ENCODE measurements at regions not wholly inside any gene's neighbourhood (a gene's known extent, or its start where the extent isn't known, plus 50 kb on each side); places are given as distances from the start of the nearest gene placed in this dataset.

- intact Hi-C loops (cut with DNase I): no loop called here
- H3K27me3 ChIP-seq (ENCODE audit: low read depth): no peaks in the 10 kb centered on the region
- no peaks in the 10 kb centered on the region for H3K36me3 ChIP-seq
- H3K4me1 ChIP-seq: no peaks in the 10 kb centered on the region
- H3K27ac ChIP-seq: no peak overlapping the region
- no peak overlapping the region for H3K4me3 ChIP-seq
- ATAC-seq (no peak), DNase-seq (no peak)
- TF ChIP-seq CTCF (IDR thresholded peaks at IDR 0.05): no peak
- no peaks in the 10 kb centered on the region for H3K9me3 ChIP-seq
Measured at GRCh38 chr18:78032574-78032973, 782.9 kb downstream of the GALR1 start.

- intact Hi-C loops (cut with DNase I): no loop called here
- no peak for TF ChIP-seq CTCF (IDR thresholded peaks at IDR 0.05)
- H3K27me3 ChIP-seq (ENCODE audit: low read depth): no peaks in the 10 kb centered on the region
- DNase-seq (no peak), ATAC-seq (no peak)
- H3K9me3 ChIP-seq: no peaks in the 10 kb centered on the region
- H3K27ac ChIP-seq: no peak overlapping the region
- no peak overlapping the region for H3K4me3 ChIP-seq
- H3K4me1 ChIP-seq: no peaks in the 10 kb centered on the region
- H3K36me3 ChIP-seq: no peaks in the 10 kb centered on the region
Measured at GRCh38 chr18:78034755-78035154, 785.1 kb downstream of the GALR1 start.

GRCh38 chr18:78041218-78041617 lies 791.6 kb downstream of the GALR1 start:
- no peak for TF ChIP-seq CTCF (IDR thresholded peaks at IDR 0.05)
- Histone ChIP-seq H3K9me3 (peaks cover 6% of the 10 kb centered on the region), H3K4me1 (no peaks in the 10 kb centered on the region), H3K27me3 (ENCODE audit: low read depth) (no peaks in the 10 kb centered on the region), H3K36me3 (no peaks in the 10 kb centered on the region), H3K27ac (no peak overlapping the region), H3K4me3 (no peak overlapping the region)
- intact Hi-C loops (cut with DNase I): no loop called here
- no peak for ATAC-seq
- no peak for DNase-seq

DNA sequence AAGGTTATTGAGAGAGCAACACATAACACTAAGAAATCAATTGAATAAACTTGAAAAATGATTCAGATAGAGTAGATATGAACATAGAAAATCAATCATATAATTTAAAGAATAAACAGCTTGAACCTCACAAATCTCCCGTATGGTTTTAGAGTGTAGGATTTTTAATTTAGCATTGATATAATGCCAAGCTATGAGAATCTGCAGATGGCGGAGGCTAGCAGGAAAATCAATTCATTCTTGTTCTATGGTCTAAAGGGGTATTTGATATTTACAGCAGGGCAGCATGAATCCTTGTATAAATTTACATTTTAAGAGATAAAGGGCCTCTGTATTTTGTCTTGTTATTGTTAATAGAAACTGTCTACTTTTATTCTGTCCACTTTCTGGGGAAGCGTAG lies 797.0 kb downstream of the GALR1 start:
- intact Hi-C loops (cut with DNase I): no loop called here
- no peak overlapping the region for H3K4me3 ChIP-seq
- no peak for TF ChIP-seq CTCF (IDR thresholded peaks at IDR 0.05)
- no peaks in the 10 kb centered on the region for H3K4me1 ChIP-seq
- no peaks in the 10 kb centered on the region for H3K36me3 ChIP-seq
- DNase-seq: no peak
- no peaks in the 10 kb centered on the region for H3K9me3 ChIP-seq
- no peak for ATAC-seq
- H3K27me3 ChIP-seq (ENCODE audit: low read depth): no peaks in the 10 kb centered on the region
- no peak overlapping the region for H3K27ac ChIP-seq

DNA sequence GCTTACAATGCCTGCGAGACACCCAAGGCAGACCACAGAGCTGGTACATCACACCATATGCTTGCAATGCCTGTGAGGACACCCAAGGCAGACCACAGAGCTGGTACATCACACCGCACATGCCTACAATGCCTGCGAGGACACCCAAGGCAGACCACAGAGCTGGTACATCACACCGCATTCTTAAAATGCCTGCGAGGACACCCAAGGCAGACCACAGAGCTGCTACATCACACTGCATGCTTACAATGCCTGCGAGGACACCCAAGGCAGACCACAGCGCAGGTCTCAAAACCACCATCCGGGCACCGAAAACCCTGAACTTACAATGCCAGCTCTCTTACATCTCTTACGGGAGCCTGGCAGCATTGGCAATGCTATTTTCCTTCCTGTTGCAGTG lies 799.6 kb downstream of the GALR1 start:
- Histone ChIP-seq H3K36me3 (no peaks in the 10 kb centered on the region), H3K27me3 (ENCODE audit: low read depth) (no peaks in the 10 kb centered on the region), H3K4me1 (no peaks in the 10 kb centered on the region), H3K4me3 (no peak overlapping the region), H3K27ac (no peak overlapping the region), H3K9me3 (no peaks in the 10 kb centered on the region)
- no peak for ATAC-seq
- no peak for TF ChIP-seq CTCF (IDR thresholded peaks at IDR 0.05)
- intact Hi-C loops (cut with DNase I): no loop called here
- no peak for DNase-seq

- no peak for ATAC-seq
- no peak for TF ChIP-seq CTCF (IDR thresholded peaks at IDR 0.05)
- H3K27me3 ChIP-seq (ENCODE audit: low read depth): no peaks in the 10 kb centered on the region
- H3K27ac ChIP-seq: no peak overlapping the region
- intact Hi-C loops (cut with DNase I): no loop called here
- no peaks in the 10 kb centered on the region for H3K4me1 ChIP-seq
- DNase-seq: no peak
- no peaks in the 10 kb centered on the region for H3K36me3 ChIP-seq
- H3K4me3 ChIP-seq: no peak overlapping the region
- no peaks in the 10 kb centered on the region for H3K9me3 ChIP-seq
Measured at GRCh38 chr18:78054801-78055200, 805.2 kb downstream of the GALR1 start.

Measured in lower lobe of right lung (tissue), 2 donors.